Colonic mucosa (tissue), 4 donors: ENCODE measurements at regions not wholly inside any gene's neighbourhood (a gene's known extent, or its start where the extent isn't known, plus 50 kb on each side); places are given as distances from the start of the nearest gene placed in this dataset.

Experiments used
- DNase-seq: peaks from one replicate; pipeline ENCODE4 v3.0.0-alpha.2; 2020
- H3K27ac ChIP-seq: fragments of 200-600 bp; one replicate; pipeline ENCODE4 v1.8.0; 2021
- H3K27me3 ChIP-seq: fragments of 200-600 bp; one replicate; pipeline ENCODE4 v1.8.0; 2021
- H3K36me3 ChIP-seq: fragments of 200-600 bp; one replicate; pipeline ENCODE4 v1.8.0; 2021
- H3K4me1 ChIP-seq: fragments of 200-600 bp; one replicate; pipeline ENCODE4 v1.8.0; 2021; ENCODE audit warnings: mild to moderate bottlenecking
- H3K4me3 ChIP-seq: fragments of 200-600 bp; one replicate; pipeline ENCODE4 v1.8.0; 2021
- H3K9ac ChIP-seq, 2 donors: one replicate each; pipeline ENCODE4 v1.7.0; 2013; ENCODE audit warnings: control low read depth in 2 of 2, low read depth in 2 of 2, low read length in 2 of 2
- H3K9me3 ChIP-seq: fragments of 200-600 bp; one replicate; pipeline ENCODE4 v1.8.0; 2021
- intact Hi-C: fragments of 100-400 bp; cut with DNase I; formaldehyde crosslinking; loops from one replicate; pipeline ENCODE4 v1.14.1; 2022
- TF ChIP-seq, protein P1 (sequence below): fragments of 200-600 bp; IDR thresholded peaks from one replicate; pipeline ENCODE4 v1.8.0; 2022; ENCODE audit warnings: antibody characterized with exemption, mild to moderate bottlenecking
- donor health status: healthy.
- donor health status: DM: no; HTN: no; CAD: no.
- donor health status: DM: no; HTN: no; CAD: no.

DNA sequence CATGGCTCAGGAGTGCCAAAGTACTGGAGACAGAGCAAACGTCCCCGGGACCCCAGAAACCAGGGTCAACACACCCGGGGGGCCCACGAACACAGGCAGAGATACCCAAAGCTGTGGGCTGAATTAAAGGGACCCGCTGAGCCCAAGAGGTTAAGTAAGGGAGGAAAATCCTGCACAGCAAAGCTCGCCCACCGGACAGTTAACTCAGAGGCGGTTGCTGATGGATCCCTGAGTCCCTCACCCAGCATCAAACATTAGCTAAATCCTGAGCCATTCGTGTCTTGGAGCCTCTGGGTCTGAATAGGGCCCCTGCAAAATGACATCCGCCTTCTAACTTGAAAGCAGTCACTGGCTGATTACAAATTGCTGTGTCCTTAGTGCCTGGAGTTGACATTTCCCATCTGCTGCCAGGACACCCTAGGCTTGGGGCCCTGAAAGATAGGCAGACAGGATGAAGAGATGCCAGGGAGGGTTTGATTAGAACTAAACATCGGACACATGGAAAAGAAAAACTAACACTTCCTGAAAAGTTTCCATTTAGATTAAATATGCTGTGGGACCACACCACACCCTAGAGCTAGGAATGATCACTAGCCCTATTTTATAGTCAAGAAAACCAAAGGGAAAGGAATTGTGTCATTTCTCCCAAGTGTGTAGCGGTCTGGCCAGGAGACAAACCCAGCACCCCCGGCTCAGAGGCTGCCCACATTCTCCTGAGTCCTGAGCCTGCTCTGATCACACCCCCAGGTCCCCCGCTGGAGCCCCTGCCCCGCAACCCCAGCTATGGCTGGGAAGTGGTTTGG is 239.3 kb downstream of the NPHP4 start:
- H3K4me1 ChIP-seq, result no peaks in the 10 kb centered on the region
- intact Hi-C loops, result no loop called here
- no peak overlapping the region for H3K4me3 ChIP-seq
- H3K9me3 ChIP-seq, result no peaks in the 10 kb centered on the region
- TF ChIP-seq, protein P1, sequence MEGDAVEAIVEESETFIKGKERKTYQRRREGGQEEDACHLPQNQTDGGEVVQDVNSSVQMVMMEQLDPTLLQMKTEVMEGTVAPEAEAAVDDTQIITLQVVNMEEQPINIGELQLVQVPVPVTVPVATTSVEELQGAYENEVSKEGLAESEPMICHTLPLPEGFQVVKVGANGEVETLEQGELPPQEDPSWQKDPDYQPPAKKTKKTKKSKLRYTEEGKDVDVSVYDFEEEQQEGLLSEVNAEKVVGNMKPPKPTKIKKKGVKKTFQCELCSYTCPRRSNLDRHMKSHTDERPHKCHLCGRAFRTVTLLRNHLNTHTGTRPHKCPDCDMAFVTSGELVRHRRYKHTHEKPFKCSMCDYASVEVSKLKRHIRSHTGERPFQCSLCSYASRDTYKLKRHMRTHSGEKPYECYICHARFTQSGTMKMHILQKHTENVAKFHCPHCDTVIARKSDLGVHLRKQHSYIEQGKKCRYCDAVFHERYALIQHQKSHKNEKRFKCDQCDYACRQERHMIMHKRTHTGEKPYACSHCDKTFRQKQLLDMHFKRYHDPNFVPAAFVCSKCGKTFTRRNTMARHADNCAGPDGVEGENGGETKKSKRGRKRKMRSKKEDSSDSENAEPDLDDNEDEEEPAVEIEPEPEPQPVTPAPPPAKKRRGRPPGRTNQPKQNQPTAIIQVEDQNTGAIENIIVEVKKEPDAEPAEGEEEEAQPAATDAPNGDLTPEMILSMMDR, result no peak
- no peaks in the 10 kb centered on the region for H3K36me3 ChIP-seq
- DNase-seq, result no peak
- no peak overlapping the region for H3K27ac ChIP-seq
- H3K9ac ChIP-seq, result no peak overlapping the region
- H3K27me3 ChIP-seq, result no peaks in the 10 kb centered on the region

DNA sequence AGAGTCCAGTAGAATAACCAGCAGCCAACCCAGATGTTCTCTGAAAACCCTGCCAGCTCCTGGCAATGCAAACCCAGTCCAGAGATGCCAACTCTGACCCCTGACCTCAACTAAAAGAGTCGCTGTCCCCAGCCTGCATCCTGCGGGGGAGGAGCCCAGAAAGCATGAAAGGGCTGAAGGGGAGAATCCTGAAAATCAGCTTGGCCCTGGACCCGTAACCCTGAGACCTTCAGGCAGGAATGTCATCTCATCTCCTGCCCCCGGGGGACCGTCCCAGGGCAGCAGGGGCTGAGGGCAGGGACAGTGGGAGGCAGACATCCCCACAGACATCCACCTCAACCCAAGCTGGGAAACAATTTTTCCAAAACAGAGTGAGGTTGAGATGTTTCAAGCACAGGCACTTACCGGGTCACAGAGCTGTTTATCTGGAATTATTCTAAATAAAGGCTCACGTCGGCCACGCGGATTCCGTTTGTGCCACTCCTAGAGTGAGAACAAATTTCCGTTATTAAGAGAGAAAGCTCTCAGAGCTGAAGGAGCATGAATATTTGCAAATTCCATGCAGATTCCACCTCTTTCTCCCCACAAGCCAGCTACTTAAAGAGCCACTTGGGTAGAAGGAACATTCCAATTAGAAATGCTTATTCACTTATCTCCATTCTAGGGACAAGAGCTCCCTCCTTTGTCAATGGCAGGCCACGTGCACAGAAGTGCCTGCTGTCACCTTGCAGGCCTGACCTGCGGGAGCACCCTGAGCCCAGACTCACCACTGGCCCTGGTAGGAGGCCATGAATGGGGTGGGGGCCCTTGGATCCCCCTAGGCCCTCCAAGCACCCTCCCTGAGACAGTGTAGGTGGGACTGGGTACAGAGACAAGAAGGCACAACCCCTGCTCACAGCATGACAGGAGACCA is 240.1 kb downstream of the NPHP4 start:
- Histone ChIP-seq H3K4me3 (no peak overlapping the region), H3K9ac (no peak overlapping the region), H3K4me1 (no peaks in the 10 kb centered on the region), H3K27ac (no peak overlapping the region), H3K36me3 (no peaks in the 10 kb centered on the region), H3K9me3 (no peaks in the 10 kb centered on the region), H3K27me3 (no peaks in the 10 kb centered on the region)
- intact Hi-C loops, result no loop called here
- DNase-seq, result no peak
- TF ChIP-seq, protein P1, result no peak

DNA sequence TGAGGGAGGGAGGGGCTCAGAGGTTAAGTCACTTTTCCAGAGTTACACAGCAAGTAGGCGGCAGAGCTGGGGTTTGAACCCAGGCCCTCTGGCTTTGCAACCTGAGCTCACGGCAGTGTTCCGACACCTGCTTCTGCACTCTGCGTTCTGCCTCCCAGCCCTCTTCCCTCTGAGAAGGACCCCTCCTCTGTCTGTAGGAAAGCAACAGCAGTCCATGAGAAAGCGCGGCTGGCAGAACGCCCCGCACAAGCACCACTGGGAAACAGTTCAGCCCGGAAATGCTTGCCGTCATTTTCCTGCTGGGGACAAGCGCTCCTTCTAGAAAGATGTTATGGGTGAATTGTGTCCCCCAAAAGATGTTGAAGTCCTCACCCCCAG is 241.1 kb downstream of the NPHP4 start:
- Histone ChIP-seq H3K27ac (no peak overlapping the region), H3K9ac (no peak overlapping the region), H3K4me1 (no peaks in the 10 kb centered on the region), H3K9me3 (no peaks in the 10 kb centered on the region), H3K4me3 (no peak overlapping the region), H3K36me3 (no peaks in the 10 kb centered on the region), H3K27me3 (no peaks in the 10 kb centered on the region)
- intact Hi-C loops, result no loop called here
- no peak for DNase-seq
- TF ChIP-seq, protein P1, result no peak

DNA sequence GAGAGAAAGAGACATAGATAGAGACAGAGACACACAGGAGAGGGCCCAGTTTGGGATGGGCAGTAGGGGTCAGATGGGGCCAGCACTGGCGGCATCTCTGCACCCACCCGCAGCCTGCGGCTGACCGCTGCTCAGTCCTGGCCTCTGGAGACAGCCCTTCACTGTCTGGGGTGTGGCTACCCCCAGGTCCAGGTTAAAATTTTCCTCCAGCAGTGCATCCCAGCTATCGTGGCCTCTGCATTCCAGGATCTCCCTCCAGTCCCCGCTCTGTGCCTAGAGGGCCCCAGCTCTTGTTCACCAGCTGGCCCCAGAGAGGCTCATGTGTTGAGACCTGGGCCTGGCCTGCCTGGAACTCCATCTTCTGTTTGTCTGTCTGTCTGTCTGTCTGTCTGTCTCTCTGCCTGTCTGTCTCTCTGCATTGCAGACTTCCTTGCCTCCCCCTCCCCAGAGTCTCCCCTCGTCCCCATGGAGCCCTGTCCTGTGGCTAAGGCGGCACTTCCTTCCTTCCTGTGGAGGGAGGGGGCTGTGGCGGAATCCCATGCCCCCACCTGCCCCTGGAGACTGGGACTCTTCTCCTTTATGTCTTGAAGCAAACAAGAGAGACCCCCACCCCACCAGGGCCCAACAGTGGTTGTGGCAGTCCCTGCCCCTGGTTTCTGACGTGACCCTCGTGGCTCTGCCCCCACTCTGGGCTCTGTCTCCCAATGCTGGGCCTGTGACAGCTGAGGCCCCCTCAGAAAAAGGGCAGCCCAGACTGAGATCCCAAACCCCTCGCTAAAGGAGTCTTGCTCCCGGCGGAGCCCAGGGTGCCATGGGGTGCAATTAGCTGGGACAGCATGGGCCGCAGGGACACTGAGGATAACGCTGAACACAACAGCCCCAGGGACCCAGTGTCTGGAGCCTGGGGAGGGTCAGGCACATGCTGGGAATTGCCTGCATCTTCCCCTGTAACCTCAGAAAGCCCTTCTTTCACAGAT is 241.8 kb downstream of the NPHP4 start:
- Histone ChIP-seq H3K27ac (no peak overlapping the region), H3K4me3 (no peak overlapping the region), H3K27me3 (no peaks in the 10 kb centered on the region), H3K9ac (no peak overlapping the region), H3K36me3 (no peaks in the 10 kb centered on the region), H3K9me3 (no peaks in the 10 kb centered on the region), H3K4me1 (no peaks in the 10 kb centered on the region)
- no peak for DNase-seq
- intact Hi-C loops, result no loop called here
- TF ChIP-seq, protein P1, result no peak
